ENCODE measurements at regions not wholly inside any gene's neighbourhood (a gene's known extent, or its start where the extent isn't known, plus 50 kb on each side); places are given as distances from the start of the nearest gene placed in this dataset.

DNA sequence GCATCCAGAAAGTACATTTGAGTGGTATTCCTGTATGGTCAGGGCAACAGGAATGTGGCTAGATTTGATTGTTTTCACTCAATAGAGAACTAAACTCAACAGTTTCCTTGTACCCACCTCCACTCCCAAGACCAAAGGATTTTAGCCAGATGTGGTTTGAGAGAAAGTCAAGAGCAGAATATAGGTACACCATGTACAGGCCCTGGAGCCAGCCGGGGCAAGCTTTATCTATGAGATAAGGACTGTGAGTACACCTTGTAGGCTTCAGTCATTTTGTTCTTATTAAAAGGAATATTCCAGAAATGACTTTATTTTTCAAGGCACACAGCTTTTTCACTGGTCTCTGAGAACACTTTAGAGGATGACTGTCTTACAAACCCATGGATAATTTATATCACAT is 192.4 kb upstream of the JUN start:
- WGBS, 2 donors = 67 to 89% methylated on average over 1 of the region's 1 CpG
- intact Hi-C loops (cut with DNase I; ENCODE audit: low total_unique reads) = no loop called here
- TF ChIP-seq, protein P1, sequence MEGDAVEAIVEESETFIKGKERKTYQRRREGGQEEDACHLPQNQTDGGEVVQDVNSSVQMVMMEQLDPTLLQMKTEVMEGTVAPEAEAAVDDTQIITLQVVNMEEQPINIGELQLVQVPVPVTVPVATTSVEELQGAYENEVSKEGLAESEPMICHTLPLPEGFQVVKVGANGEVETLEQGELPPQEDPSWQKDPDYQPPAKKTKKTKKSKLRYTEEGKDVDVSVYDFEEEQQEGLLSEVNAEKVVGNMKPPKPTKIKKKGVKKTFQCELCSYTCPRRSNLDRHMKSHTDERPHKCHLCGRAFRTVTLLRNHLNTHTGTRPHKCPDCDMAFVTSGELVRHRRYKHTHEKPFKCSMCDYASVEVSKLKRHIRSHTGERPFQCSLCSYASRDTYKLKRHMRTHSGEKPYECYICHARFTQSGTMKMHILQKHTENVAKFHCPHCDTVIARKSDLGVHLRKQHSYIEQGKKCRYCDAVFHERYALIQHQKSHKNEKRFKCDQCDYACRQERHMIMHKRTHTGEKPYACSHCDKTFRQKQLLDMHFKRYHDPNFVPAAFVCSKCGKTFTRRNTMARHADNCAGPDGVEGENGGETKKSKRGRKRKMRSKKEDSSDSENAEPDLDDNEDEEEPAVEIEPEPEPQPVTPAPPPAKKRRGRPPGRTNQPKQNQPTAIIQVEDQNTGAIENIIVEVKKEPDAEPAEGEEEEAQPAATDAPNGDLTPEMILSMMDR (IDR thresholded peaks at IDR 0.05) = no peak
- TF ChIP-seq POLR2A (IDR thresholded peaks at IDR 0.05) = no peak
- DNase-seq (ENCODE audit: low spot score in 2 of 2) = no peak
- H3K4me3 ChIP-seq (ENCODE audit: low read depth, poor library complexity, severe bottlenecking) = no peak overlapping the region

DNA sequence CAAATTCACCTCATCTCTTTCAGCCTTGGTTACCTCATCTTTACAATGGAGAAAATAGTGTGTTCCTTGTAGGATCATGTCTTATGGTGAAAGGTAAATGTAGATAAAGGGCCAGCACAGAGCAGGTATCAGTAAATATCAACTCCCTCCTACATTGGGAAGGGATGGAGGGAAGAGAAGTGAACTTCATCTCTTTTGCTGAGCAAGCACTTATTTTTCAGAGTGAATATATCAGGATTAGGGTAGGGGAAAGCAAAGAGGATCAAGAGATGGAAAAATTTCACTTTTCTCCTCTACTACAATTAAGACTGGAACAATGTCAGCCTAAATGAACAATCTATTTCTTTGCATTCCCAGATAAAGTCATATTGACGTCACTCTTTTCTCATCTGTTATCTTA is 193.8 kb upstream of the JUN start:
- H3K4me3 ChIP-seq (ENCODE audit: low read depth, poor library complexity, severe bottlenecking) = no peak overlapping the region
- intact Hi-C loops (cut with DNase I; ENCODE audit: low total_unique reads) = no loop called here
- TF ChIP-seq, protein P1 (IDR thresholded peaks at IDR 0.05) = no peak
- TF ChIP-seq POLR2A (IDR thresholded peaks at IDR 0.05) = no peak
- 93 to 100% methylated on average over 1 of the region's 1 CpG for WGBS, 2 donors
- no peak for DNase-seq (ENCODE audit: low spot score in 2 of 2)

DNA sequence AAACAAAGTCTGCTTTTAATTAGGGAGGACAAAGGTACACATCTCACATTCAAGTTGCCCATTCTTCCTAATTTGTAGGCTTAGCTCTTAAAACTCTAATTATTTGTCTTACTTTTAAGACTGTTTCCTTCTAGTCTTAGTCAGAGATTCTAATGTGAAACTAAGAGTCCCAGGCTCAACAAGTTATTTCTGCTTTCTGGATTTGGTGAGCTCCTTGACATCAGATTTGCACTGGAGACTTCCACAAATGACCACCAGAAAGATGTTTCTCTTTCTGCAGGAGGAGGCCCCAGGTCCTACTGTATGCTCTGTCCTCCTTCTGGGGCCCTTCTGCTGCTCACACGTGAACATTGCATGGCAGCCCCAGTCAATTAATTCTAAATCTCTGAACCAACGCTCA is 194.2 kb upstream of the JUN start:
- TF ChIP-seq POLR2A (IDR thresholded peaks at IDR 0.05) = no peak
- TF ChIP-seq, protein P1 (IDR thresholded peaks at IDR 0.05) = no peak
- no peak for DNase-seq (ENCODE audit: low spot score in 2 of 2)
- intact Hi-C loops (cut with DNase I; ENCODE audit: low total_unique reads) = no loop called here
- no peak overlapping the region for H3K4me3 ChIP-seq (ENCODE audit: low read depth, poor library complexity, severe bottlenecking)
- WGBS, 2 donors = 96 to 100% methylated on average over 2 of the region's 2 CpGs

DNA sequence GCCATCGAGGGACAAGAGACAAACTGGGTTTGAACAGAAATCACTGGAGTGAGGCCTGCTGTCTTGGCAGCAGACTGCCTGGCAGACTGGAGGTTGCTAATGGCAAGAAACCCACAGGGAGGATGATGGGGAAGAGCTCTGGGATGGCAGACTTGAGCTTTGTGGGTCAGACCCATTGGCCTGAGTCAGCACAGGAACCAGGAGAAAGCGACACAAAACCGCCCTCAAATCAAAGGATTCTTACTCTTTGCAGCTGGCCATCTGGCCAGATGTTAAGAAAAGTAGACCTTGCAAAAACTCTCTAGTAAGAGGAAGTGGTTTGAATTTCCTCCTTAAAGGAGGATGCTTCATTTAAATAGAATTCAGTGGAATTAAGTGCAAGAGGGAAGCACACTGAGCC is 195.2 kb upstream of the JUN start:
- H3K4me3 ChIP-seq (ENCODE audit: low read depth, poor library complexity, severe bottlenecking) = no peak overlapping the region
- no peak for DNase-seq (ENCODE audit: low spot score in 2 of 2)
- no peak for TF ChIP-seq POLR2A (IDR thresholded peaks at IDR 0.05)
- TF ChIP-seq, protein P1 (IDR thresholded peaks at IDR 0.05) = no peak
- intact Hi-C loops (cut with DNase I; ENCODE audit: low total_unique reads) = no loop called here
- 85 to 87% methylated on average over 3 of the region's 3 CpGs for WGBS, 2 donors

DNA sequence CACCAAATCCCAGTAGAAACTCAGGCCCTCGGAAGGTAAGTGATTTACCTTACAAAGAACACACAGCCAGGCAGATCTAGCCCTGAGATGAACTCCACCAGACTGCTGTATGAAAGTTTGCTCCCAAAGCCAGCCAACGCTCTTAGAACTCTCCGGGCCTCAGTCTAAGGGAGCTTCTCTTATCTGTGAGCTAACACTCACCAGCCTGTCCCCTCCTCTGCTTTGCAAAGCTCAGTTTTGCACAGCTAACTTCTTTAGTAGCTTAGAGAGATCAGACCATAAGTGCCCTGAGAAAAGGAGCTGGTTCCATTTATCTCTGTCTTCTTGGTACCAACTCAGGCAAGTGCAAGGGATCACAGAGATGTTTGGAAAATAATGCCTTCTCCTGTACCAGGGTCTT is 195.8 kb upstream of the JUN start:
- no peak overlapping the region for H3K4me3 ChIP-seq (ENCODE audit: low read depth, poor library complexity, severe bottlenecking)
- intact Hi-C loops (cut with DNase I; ENCODE audit: low total_unique reads) = no loop called here
- no peak for DNase-seq (ENCODE audit: low spot score in 2 of 2)
- TF ChIP-seq POLR2A (IDR thresholded peaks at IDR 0.05) = no peak
- TF ChIP-seq, protein P1 (IDR thresholded peaks at IDR 0.05) = no peak
- WGBS, 2 donors = 89 to 98% methylated on average over 3 of the region's 3 CpGs

DNA sequence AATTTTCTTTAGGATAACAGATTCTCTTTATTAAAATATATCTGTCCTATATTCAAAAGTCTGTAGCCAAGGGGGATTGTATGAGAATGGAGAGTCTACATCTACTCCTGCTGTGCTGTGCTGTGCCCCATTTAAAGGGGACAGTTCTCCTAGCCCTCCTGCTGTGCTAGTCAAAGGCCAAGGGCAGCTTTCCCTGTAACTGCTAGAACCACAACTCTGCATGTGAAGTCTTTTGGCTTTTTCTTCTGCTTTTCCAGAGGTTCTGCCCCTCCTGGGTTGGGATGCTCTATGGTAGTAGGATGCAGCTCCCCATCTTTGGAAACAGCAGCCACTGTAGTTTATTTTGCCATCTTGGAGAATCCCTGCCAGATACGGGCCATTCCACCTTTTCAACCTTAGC is 197.5 kb upstream of the JUN start:
- TF ChIP-seq POLR2A (IDR thresholded peaks at IDR 0.05) = no peak
- TF ChIP-seq, protein P1 (IDR thresholded peaks at IDR 0.05) = no peak
- 100% methylated on average over 1 of the region's 1 CpG for WGBS, 2 donors
- DNase-seq (ENCODE audit: low spot score in 2 of 2) = no peak
- intact Hi-C loops (cut with DNase I; ENCODE audit: low total_unique reads) = no loop called here
- no peak overlapping the region for H3K4me3 ChIP-seq (ENCODE audit: low read depth, poor library complexity, severe bottlenecking)

Measured in lower leg skin (tissue), 4 donors.